ENCODE measurements at regions not wholly inside any gene's neighbourhood (a gene's known extent, or its start where the extent isn't known, plus 50 kb on each side); places are given as distances from the start of the nearest gene placed in this dataset.
"Not testable (repeated sequence)": the region's sequence is repeated elsewhere in the genome, so short reads cannot be mapped to it uniquely, and the experiment has no call there.

GRCh38 chr21:9744593-9744992 lies 776.8 kb upstream of the TPTE start:
- intact Hi-C loops (cut with DNase I); H3K4me3 ChIP-seq (ENCODE audit: low read length in 3 of 3); H3K27me3 ChIP-seq (ENCODE audit: control insufficient read depth, insufficient read depth, low read length); H3K9me3 ChIP-seq (ENCODE audit: control insufficient read depth in 2 of 3, insufficient read depth in 1 of 3, low read length in 3 of 3); H3K4me1 ChIP-seq (ENCODE audit: control insufficient read depth in 2 of 3, insufficient read depth in 2 of 3, low read depth in 1 of 3, low read length in 3 of 3); H3K9ac ChIP-seq (ENCODE audit: low read length in 3 of 3); H3K36me3 ChIP-seq (ENCODE audit: control insufficient read depth in 2 of 3, insufficient read depth in 3 of 3, low read length in 3 of 3); FAIRE-seq; H3K27ac ChIP-seq (ENCODE audit: low read depth in 2 of 2, low read length in 2 of 2): not testable (repeated sequence)
- DNase-seq = peak in 2 of 5 donors; percentile 5 to 43

- H3K36me3 ChIP-seq (ENCODE audit: control insufficient read depth in 2 of 3, insufficient read depth in 3 of 3, low read length in 3 of 3); H3K9me3 ChIP-seq (ENCODE audit: control insufficient read depth in 2 of 3, insufficient read depth in 1 of 3, low read length in 3 of 3); FAIRE-seq; H3K27ac ChIP-seq (ENCODE audit: low read depth in 2 of 2, low read length in 2 of 2); H3K4me1 ChIP-seq (ENCODE audit: control insufficient read depth in 2 of 3, insufficient read depth in 2 of 3, low read depth in 1 of 3, low read length in 3 of 3); H3K4me3 ChIP-seq (ENCODE audit: low read length in 3 of 3); H3K9ac ChIP-seq (ENCODE audit: low read length in 3 of 3); DNase-seq; H3K27me3 ChIP-seq (ENCODE audit: control insufficient read depth, insufficient read depth, low read length); intact Hi-C loops (cut with DNase I): not testable (repeated sequence)
These were observed 775.8 kb upstream of the TPTE start for GRCh38 chr21:9745457-9746108.

DNA sequence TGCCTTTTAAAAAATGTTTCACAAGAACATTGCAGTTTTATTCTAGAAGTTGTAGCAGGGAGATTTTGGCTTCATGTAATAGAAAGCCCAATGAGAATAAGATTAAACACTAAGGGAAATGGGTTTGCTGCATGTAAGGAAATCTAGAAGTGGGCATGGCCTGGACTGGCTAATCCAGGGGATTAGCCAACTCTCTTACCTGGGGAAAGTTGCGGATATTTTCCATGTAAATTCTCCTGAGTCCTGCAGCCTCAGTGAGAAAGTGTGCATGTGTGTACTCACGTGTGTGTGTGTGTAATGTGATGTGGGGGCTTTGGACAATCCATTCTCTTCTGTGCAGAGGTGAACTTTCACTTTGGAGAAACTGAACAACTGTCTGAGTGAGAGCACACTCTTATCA lies 775.1 kb upstream of the TPTE start:
- H3K36me3 ChIP-seq (ENCODE audit: control insufficient read depth in 2 of 3, insufficient read depth in 3 of 3, low read length in 3 of 3); FAIRE-seq; H3K4me3 ChIP-seq (ENCODE audit: low read length in 3 of 3); intact Hi-C loops (cut with DNase I); H3K9me3 ChIP-seq (ENCODE audit: control insufficient read depth in 2 of 3, insufficient read depth in 1 of 3, low read length in 3 of 3); H3K27ac ChIP-seq (ENCODE audit: low read depth in 2 of 2, low read length in 2 of 2); H3K9ac ChIP-seq (ENCODE audit: low read length in 3 of 3); H3K27me3 ChIP-seq (ENCODE audit: control insufficient read depth, insufficient read depth, low read length); DNase-seq; H3K4me1 ChIP-seq (ENCODE audit: control insufficient read depth in 2 of 3, insufficient read depth in 2 of 3, low read depth in 1 of 3, low read length in 3 of 3): not testable (repeated sequence)

GRCh38 chr21:9746831-9747606 lies 774.4 kb upstream of the TPTE start:
- H3K9me3 ChIP-seq (ENCODE audit: control insufficient read depth in 2 of 3, insufficient read depth in 1 of 3, low read length in 3 of 3); intact Hi-C loops (cut with DNase I); FAIRE-seq; H3K9ac ChIP-seq (ENCODE audit: low read length in 3 of 3); H3K4me3 ChIP-seq (ENCODE audit: low read length in 3 of 3); H3K27ac ChIP-seq (ENCODE audit: low read depth in 2 of 2, low read length in 2 of 2); H3K27me3 ChIP-seq (ENCODE audit: control insufficient read depth, insufficient read depth, low read length); H3K4me1 ChIP-seq (ENCODE audit: control insufficient read depth in 2 of 3, insufficient read depth in 2 of 3, low read depth in 1 of 3, low read length in 3 of 3); DNase-seq; H3K36me3 ChIP-seq (ENCODE audit: control insufficient read depth in 2 of 3, insufficient read depth in 3 of 3, low read length in 3 of 3): not testable (repeated sequence)

- DNase-seq; H3K9me3 ChIP-seq (ENCODE audit: control insufficient read depth in 2 of 3, insufficient read depth in 1 of 3, low read length in 3 of 3); intact Hi-C loops (cut with DNase I): not testable (repeated sequence)
These were observed 773.5 kb upstream of the TPTE start for GRCh38 chr21:9747870-9748269.

DNA sequence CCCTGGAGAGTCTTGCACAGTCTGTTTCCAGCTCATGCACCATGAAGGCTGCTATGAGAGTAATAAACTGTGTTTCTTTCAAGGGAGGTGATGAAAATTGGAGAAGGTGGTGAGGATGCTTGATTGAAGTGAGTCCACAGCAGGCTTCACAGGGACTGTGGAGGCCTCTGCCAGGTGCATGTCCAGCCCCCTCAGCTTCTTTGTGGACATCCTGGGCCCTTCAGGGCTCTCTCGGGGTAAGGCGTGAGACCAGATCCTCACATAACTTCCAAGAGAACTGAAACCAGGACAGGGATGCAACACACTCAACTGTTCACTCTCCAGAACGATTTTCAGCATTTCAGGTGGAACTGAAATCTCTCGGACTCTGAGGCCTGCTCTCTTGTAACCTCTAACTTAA lies 772.9 kb upstream of the TPTE start:
- H3K4me3 ChIP-seq (ENCODE audit: low read length in 3 of 3); DNase-seq; H3K9me3 ChIP-seq (ENCODE audit: control insufficient read depth in 2 of 3, insufficient read depth in 1 of 3, low read length in 3 of 3); H3K4me1 ChIP-seq (ENCODE audit: control insufficient read depth in 2 of 3, insufficient read depth in 2 of 3, low read depth in 1 of 3, low read length in 3 of 3); intact Hi-C loops (cut with DNase I); H3K27me3 ChIP-seq (ENCODE audit: control insufficient read depth, insufficient read depth, low read length); FAIRE-seq; H3K27ac ChIP-seq (ENCODE audit: low read depth in 2 of 2, low read length in 2 of 2); H3K9ac ChIP-seq (ENCODE audit: low read length in 3 of 3); H3K36me3 ChIP-seq (ENCODE audit: control insufficient read depth in 2 of 3, insufficient read depth in 3 of 3, low read length in 3 of 3): not testable (repeated sequence)

More at GRCh38 chr21:9747870-9748269, 773.5 kb upstream of the TPTE start:
- not testable (repeated sequence) for H3K4me1 ChIP-seq (ENCODE audit: control insufficient read depth in 2 of 3, insufficient read depth in 2 of 3, low read depth in 1 of 3, low read length in 3 of 3); H3K27me3 ChIP-seq (ENCODE audit: control insufficient read depth, insufficient read depth, low read length); H3K4me3 ChIP-seq (ENCODE audit: low read length in 3 of 3); H3K9ac ChIP-seq (ENCODE audit: low read length in 3 of 3); H3K36me3 ChIP-seq (ENCODE audit: control insufficient read depth in 2 of 3, insufficient read depth in 3 of 3, low read length in 3 of 3); FAIRE-seq; H3K27ac ChIP-seq (ENCODE audit: low read depth in 2 of 2, low read length in 2 of 2)

DNA sequence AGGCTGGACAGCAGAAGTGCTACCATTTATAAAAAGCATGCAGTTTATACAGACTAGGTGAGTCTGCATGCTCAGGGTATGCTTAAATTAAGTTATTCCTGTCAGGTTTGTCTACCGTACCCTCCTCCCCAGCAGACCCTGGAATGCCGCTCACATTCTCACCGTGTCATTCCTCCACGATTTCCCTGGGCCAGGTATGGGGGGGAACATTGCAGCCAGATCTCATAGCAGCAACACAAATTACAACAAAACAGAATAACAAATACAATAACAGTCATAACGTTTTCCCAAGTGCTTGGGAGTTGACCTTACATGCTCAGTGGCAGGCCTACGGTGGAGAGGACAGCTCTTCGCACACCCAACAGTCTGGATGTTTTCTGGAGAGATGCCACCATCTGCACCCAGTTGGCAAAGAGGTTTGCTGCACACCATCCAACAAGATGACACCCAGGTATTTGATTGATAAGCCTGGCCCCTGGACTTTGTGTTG lies 771.6 kb upstream of the TPTE start:
- DNase-seq; H3K36me3 ChIP-seq (ENCODE audit: control insufficient read depth in 2 of 3, insufficient read depth in 3 of 3, low read length in 3 of 3); H3K4me3 ChIP-seq (ENCODE audit: low read length in 3 of 3); H3K9ac ChIP-seq (ENCODE audit: low read length in 3 of 3); H3K4me1 ChIP-seq (ENCODE audit: control insufficient read depth in 2 of 3, insufficient read depth in 2 of 3, low read depth in 1 of 3, low read length in 3 of 3); H3K27ac ChIP-seq (ENCODE audit: low read depth in 2 of 2, low read length in 2 of 2); H3K9me3 ChIP-seq (ENCODE audit: control insufficient read depth in 2 of 3, insufficient read depth in 1 of 3, low read length in 3 of 3); intact Hi-C loops (cut with DNase I); FAIRE-seq; H3K27me3 ChIP-seq (ENCODE audit: control insufficient read depth, insufficient read depth, low read length): not testable (repeated sequence)
